ENCODE measurements at regions not wholly inside any gene's neighbourhood (a gene's known extent, or its start where the extent isn't known, plus 50 kb on each side); places are given as distances from the start of the nearest gene placed in this dataset.

DNA sequence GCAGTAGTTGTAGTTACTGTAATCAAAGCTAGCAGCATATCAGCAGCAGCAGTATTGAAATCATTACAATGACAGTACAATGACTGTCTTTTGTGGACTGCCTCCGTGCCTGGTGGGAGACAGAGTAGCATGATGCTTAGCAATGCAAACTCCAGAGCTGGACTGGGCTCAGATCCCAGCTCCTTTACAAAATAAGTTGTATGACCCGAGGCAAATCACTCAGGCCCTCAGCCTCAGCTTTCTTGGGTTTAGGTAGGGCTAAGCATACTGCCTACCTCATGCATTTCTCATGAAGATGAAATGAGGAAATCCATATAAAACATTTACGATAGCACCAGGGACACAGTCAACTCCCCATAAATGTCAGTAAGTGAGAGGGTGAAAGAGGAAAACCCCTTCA is 170.7 kb downstream of the TTC32 start:
- DNase-seq (ENCODE audit: low read depth, low spot score): no peak
- in situ Hi-C loops (cut with MboI) (no loop called here), intact Hi-C loops (cut with micrococcal nuclease; ENCODE audit: unreplicated experiment) (no loop called here)
- TF ChIP-seq BACH1 (IDR thresholded peaks at IDR 0.05; ENCODE audit: borderline replicate concordance) (no peak), MEF2B (IDR thresholded peaks at IDR 0.05; ENCODE audit: partially characterized antibody, poor library complexity, severe bottlenecking) (no peak), POU2F2 (IDR thresholded peaks at IDR 0.05; ENCODE audit: borderline replicate concordance, low read depth, low read length) (no peak), CBX3 (IDR thresholded peaks at IDR 0.05; ENCODE audit: borderline replicate concordance, low read depth) (no peak), ZNF274 (IDR thresholded peaks at IDR 0.05; ENCODE audit: insufficient read depth, insufficient read length) (no peak), ZSCAN29 (IDR thresholded peaks at IDR 0.05) (no peak), HDAC2 (IDR thresholded peaks at IDR 0.05) (no peak), EED (IDR thresholded peaks at IDR 0.05; ENCODE audit: low read depth) (no peak), PAX8 (IDR thresholded peaks at IDR 0.05) (no peak)
- TF ChIP-seq, protein P1, sequence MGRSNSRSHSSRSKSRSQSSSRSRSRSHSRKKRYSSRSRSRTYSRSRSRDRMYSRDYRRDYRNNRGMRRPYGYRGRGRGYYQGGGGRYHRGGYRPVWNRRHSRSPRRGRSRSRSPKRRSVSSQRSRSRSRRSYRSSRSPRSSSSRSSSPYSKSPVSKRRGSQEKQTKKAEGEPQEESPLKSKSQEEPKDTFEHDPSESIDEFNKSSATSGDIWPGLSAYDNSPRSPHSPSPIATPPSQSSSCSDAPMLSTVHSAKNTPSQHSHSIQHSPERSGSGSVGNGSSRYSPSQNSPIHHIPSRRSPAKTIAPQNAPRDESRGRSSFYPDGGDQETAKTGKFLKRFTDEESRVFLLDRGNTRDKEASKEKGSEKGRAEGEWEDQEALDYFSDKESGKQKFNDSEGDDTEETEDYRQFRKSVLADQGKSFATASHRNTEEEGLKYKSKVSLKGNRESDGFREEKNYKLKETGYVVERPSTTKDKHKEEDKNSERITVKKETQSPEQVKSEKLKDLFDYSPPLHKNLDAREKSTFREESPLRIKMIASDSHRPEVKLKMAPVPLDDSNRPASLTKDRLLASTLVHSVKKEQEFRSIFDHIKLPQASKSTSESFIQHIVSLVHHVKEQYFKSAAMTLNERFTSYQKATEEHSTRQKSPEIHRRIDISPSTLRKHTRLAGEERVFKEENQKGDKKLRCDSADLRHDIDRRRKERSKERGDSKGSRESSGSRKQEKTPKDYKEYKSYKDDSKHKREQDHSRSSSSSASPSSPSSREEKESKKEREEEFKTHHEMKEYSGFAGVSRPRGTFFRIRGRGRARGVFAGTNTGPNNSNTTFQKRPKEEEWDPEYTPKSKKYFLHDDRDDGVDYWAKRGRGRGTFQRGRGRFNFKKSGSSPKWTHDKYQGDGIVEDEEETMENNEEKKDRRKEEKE (IDR thresholded peaks at IDR 0.05): no peak
- no peaks in the 10 kb centered on the region for H3K9me3 ChIP-seq (replicated peaks; ENCODE audit: control insufficient read depth, insufficient read depth, low read length)
- no peak overlapping the region for H3K4me3 ChIP-seq
- H3K27me3 ChIP-seq (replicated peaks in 1 of 2; ENCODE audit: control insufficient read depth in 2 of 2, insufficient read depth in 2 of 2, low read length in 1 of 2): peaks cover 2% of the 10 kb centered on the region in 2 experiments; a peak in 2 of 4 replicates
- no peaks in the 10 kb centered on the region for H3K4me1 ChIP-seq (ENCODE audit: control insufficient read depth, insufficient read depth, low read length)
- no TSS peak for BruUV-seq (replicated peaks)
- POLR2A ChIA-PET: no interaction called here
- CTCF ChIA-PET: interaction anchor here (0.5 kb wide), 1 partner anchor 794 kb away, joined by 3 read pairs; no protein-coding TSS in a partner anchor
- H4K20me1 ChIP-seq (ENCODE audit: control insufficient read depth, insufficient read depth): no peaks in the 10 kb centered on the region
- H3K9ac ChIP-seq (ENCODE audit: control insufficient read depth, insufficient read depth, low read length): no peak overlapping the region
- ATAC-seq: no peak
- FAIRE-seq: no peak
- no peaks in the 10 kb centered on the region for H3K79me2 ChIP-seq (ENCODE audit: control insufficient read depth, insufficient read depth, low read length)
- H2AFZ ChIP-seq (ENCODE audit: control insufficient read depth, low read depth, low read length): no peak overlapping the region
- H3K4me2 ChIP-seq (ENCODE audit: control insufficient read depth, insufficient read depth): no peak overlapping the region
- RAD21 ChIA-PET (ENCODE audit: unreplicated experiment): no interaction called here
- SMC1A ChIA-PET (ENCODE audit: uncharacterized antibody, unreplicated experiment): interaction anchor here (1.0 kb wide), 1 partner anchor 11 kb away, joined by 3 read pairs; no protein-coding TSS in a partner anchor
- H3K27ac ChIP-seq (ENCODE audit: control insufficient read depth, insufficient read depth): no peak overlapping the region
- WGBS (ENCODE audit: insufficient coverage, insufficient replicate concordance, low lambda C conversion rate, missing lambda C conversion rate): 24% methylated on average over 3 of the region's 3 CpGs
- H3K36me3 ChIP-seq (ENCODE audit: control insufficient read depth in 2 of 2, insufficient read depth in 2 of 2, low read length in 1 of 2): no peaks in the 10 kb centered on the region

Measured in GM12878 (cell line).